Esophagus squamous epithelium (tissue), 4 donors: ENCODE measurements at regions not wholly inside any gene's neighbourhood (a gene's known extent, or its start where the extent isn't known, plus 50 kb on each side); places are given as distances from the start of the nearest gene placed in this dataset.

Source experiments
- POLR2A ChIP-seq, 4 donors: fragments of 450-650 bp; IDR thresholded peaks; one replicate each; pipeline ENCODE4 v1.6.1; 2017; ENCODE audit warnings: antibody characterized with exemption in 4 of 4, mild to moderate bottlenecking in 4 of 4, moderate library complexity in 3 of 4
- TF ChIP-seq, protein P1 (sequence below), 6 experiments: fragments of 450-650 bp in 4 of 6; fragments of 200-600 bp in 2 of 6; sonication (generic) in 2 of 6; IDR thresholded peaks; one replicate each; pipeline ENCODE4 v1.5.1; 2016 to 2019; ENCODE audit warnings: antibody characterized with exemption in 6 of 6, mild to moderate bottlenecking in 4 of 6, moderate library complexity in 4 of 6

GRCh38 chr5:74055486-74056106 lies 429.6 kb downstream of the ARHGEF28 start:
- TF ChIP-seq POLR2A (IDR thresholded peaks at IDR 0.05), result no peak
- TF ChIP-seq, protein P1, sequence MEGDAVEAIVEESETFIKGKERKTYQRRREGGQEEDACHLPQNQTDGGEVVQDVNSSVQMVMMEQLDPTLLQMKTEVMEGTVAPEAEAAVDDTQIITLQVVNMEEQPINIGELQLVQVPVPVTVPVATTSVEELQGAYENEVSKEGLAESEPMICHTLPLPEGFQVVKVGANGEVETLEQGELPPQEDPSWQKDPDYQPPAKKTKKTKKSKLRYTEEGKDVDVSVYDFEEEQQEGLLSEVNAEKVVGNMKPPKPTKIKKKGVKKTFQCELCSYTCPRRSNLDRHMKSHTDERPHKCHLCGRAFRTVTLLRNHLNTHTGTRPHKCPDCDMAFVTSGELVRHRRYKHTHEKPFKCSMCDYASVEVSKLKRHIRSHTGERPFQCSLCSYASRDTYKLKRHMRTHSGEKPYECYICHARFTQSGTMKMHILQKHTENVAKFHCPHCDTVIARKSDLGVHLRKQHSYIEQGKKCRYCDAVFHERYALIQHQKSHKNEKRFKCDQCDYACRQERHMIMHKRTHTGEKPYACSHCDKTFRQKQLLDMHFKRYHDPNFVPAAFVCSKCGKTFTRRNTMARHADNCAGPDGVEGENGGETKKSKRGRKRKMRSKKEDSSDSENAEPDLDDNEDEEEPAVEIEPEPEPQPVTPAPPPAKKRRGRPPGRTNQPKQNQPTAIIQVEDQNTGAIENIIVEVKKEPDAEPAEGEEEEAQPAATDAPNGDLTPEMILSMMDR (IDR thresholded peaks at IDR 0.05), result no peak
